ENCODE measurements at regions not wholly inside any gene's neighbourhood (a gene's known extent, or its start where the extent isn't known, plus 50 kb on each side); places are given as distances from the start of the nearest gene placed in this dataset.

- 49 to 67% methylated on average over 2 of the region's 2 CpGs for WGBS, 2 donors (ENCODE audit: low coverage in 1 of 2)
- H3K4me3 ChIP-seq: no peak overlapping the region
- H3K9me3 ChIP-seq: no peaks in the 10 kb centered on the region
- no peaks in the 10 kb centered on the region for H3K27me3 ChIP-seq
- TF ChIP-seq EP300 (IDR thresholded peaks at IDR 0.05; ENCODE audit: low read depth) (no peak), CTCF (IDR thresholded peaks at IDR 0.05) (no peak), POLR2AphosphoS5 (IDR thresholded peaks at IDR 0.05) (no peak), POLR2A (IDR thresholded peaks at IDR 0.05) (no peak)
- no peak for DNase-seq
- in situ Hi-C loops (cut with MboI; ENCODE audit: low pct_ligation_motif_present in 1 of 4, low pct_unique_long_range_greater_than_20kb in 1 of 4, low sequenced_read_pairs in 3 of 4) (no loop called here), intact Hi-C loops (cut with DNase I; ENCODE audit: low total_unique reads) (no loop called here)
- no peaks in the 10 kb centered on the region for H3K36me3 ChIP-seq
- no peaks in the 10 kb centered on the region for H3K4me1 ChIP-seq
- no peak overlapping the region for H3K27ac ChIP-seq
Observed at GRCh38 chr4:116734178-116734577, 351.2 kb downstream of the TRAM1L1 start.

GRCh38 chr4:116733370-116733769, 352.0 kb downstream of the TRAM1L1 start:
- Histone ChIP-seq H3K9me3 (no peaks in the 10 kb centered on the region), H3K27ac (no peak overlapping the region), H3K4me1 (no peaks in the 10 kb centered on the region), H3K27me3 (no peaks in the 10 kb centered on the region), H3K4me3 (no peak overlapping the region), H3K36me3 (no peaks in the 10 kb centered on the region)
- TF ChIP-seq CTCF (IDR thresholded peaks at IDR 0.05) (no peak), POLR2A (IDR thresholded peaks at IDR 0.05) (no peak), EP300 (IDR thresholded peaks at IDR 0.05; ENCODE audit: low read depth) (no peak), POLR2AphosphoS5 (IDR thresholded peaks at IDR 0.05) (no peak)
- WGBS, 2 donors (ENCODE audit: low coverage in 1 of 2): 74 to 77% methylated on average over 4 of the region's 4 CpGs
- in situ Hi-C loops (cut with MboI; ENCODE audit: low pct_ligation_motif_present in 1 of 4, low pct_unique_long_range_greater_than_20kb in 1 of 4, low sequenced_read_pairs in 3 of 4): no loop called here
- DNase-seq: no peak
- intact Hi-C loops (cut with DNase I; ENCODE audit: low total_unique reads): no loop called here

GRCh38 chr4:116726523-116726922, 358.9 kb downstream of the TRAM1L1 start:
- no peak overlapping the region for H3K4me3 ChIP-seq
- H3K36me3 ChIP-seq: no peaks in the 10 kb centered on the region
- TF ChIP-seq CTCF (IDR thresholded peaks at IDR 0.05) (no peak), EP300 (IDR thresholded peaks at IDR 0.05; ENCODE audit: low read depth) (no peak), POLR2AphosphoS5 (IDR thresholded peaks at IDR 0.05) (no peak), POLR2A (IDR thresholded peaks at IDR 0.05) (no peak)
- in situ Hi-C loops (cut with MboI; ENCODE audit: low pct_ligation_motif_present in 1 of 4, low pct_unique_long_range_greater_than_20kb in 1 of 4, low sequenced_read_pairs in 3 of 4): no loop called here
- DNase-seq: no peak
- no peaks in the 10 kb centered on the region for H3K9me3 ChIP-seq
- no peaks in the 10 kb centered on the region for H3K4me1 ChIP-seq
- no peaks in the 10 kb centered on the region for H3K27me3 ChIP-seq
- intact Hi-C loops (cut with DNase I; ENCODE audit: low total_unique reads): no loop called here
- no peak overlapping the region for H3K27ac ChIP-seq

GRCh38 chr4:116724249-116724648, 361.1 kb downstream of the TRAM1L1 start:
- Histone ChIP-seq H3K4me1 (no peaks in the 10 kb centered on the region), H3K27ac (no peak overlapping the region), H3K9me3 (no peaks in the 10 kb centered on the region), H3K27me3 (no peaks in the 10 kb centered on the region), H3K36me3 (no peaks in the 10 kb centered on the region), H3K4me3 (no peak overlapping the region)
- no peak for TF ChIP-seq CTCF (IDR thresholded peaks at IDR 0.05)
- TF ChIP-seq EP300 (IDR thresholded peaks at IDR 0.05; ENCODE audit: low read depth): no peak
- TF ChIP-seq POLR2A (IDR thresholded peaks at IDR 0.05): no peak
- no peak for TF ChIP-seq POLR2AphosphoS5 (IDR thresholded peaks at IDR 0.05)
- no peak for DNase-seq
- intact Hi-C loops (cut with DNase I; ENCODE audit: low total_unique reads) (no loop called here), in situ Hi-C loops (cut with MboI; ENCODE audit: low pct_ligation_motif_present in 1 of 4, low pct_unique_long_range_greater_than_20kb in 1 of 4, low sequenced_read_pairs in 3 of 4) (no loop called here)
- 82 to 87% methylated on average over 3 of the region's 3 CpGs for WGBS, 2 donors (ENCODE audit: low coverage in 1 of 2)

Measured in transverse colon (tissue), 4 donors.